Panc1 (cell line): ENCODE measurements at regions not wholly inside any gene's neighbourhood (a gene's known extent, or its start where the extent isn't known, plus 50 kb on each side); places are given as distances from the start of the nearest gene placed in this dataset.

ENCODE experiments used
- CTCF ChIP-seq: fragments of 450-650 bp; IDR thresholded peaks from 2 replicates; pipeline ENCODE4 v1.5.1; 2017; ENCODE audit warnings: mild to moderate bottlenecking
- POLR2AphosphoS5 ChIP-seq: IDR thresholded peaks from 2 replicates; pipeline ENCODE4 v1.6.1; 2012; ENCODE audit warnings: mild to moderate bottlenecking, low read depth, low read length, moderate library complexity
- REST ChIP-seq, 2 experiments: IDR thresholded peaks; 2 replicates each; pipeline ENCODE4 v1.6.1; 2011 to 2012; ENCODE audit warnings: low read depth in 2 of 2, control low read depth in 1 of 2, low read length in 1 of 2, mild to moderate bottlenecking in 1 of 2, moderate library complexity in 1 of 2; ENCODE audit not compliant: insufficient read depth in 1 of 2
- SIN3A ChIP-seq: IDR thresholded peaks from 2 replicates; pipeline ENCODE4 v1.6.1; 2012; ENCODE audit warnings: low read depth, mild to moderate bottlenecking, low read length, moderate library complexity, borderline replicate concordance; ENCODE audit not compliant: insufficient read depth

GRCh38 chr1:204760350-204760749 is 74.8 kb upstream of the LRRN2 start:
- no peak for TF ChIP-seq CTCF
- no peak for TF ChIP-seq REST (IDR thresholded peaks at IDR 0.05; ENCODE audit: insufficient read depth in 1 of 2, low read depth in 2 of 2, low read length in 1 of 2)
- TF ChIP-seq POLR2AphosphoS5 = no peak
- TF ChIP-seq SIN3A = no peak
